NOMO-1 treated with DMSO at 0.1 percent for 48 hours (cell line): ENCODE measurements at regions not wholly inside any gene's neighbourhood (a gene's known extent, or its start where the extent isn't known, plus 50 kb on each side); places are given as distances from the start of the nearest gene placed in this dataset.

Source experiments
- DNase-seq: peaks from one replicate; lab custom pipeline; 2025; ENCODE audit not compliant: unreplicated experiment; lab: John Stamatoyannopoulos, UW

GRCh38 chr10:108801220-108801619 is 1122.1 kb downstream of the XPNPEP1 start:
- no peak for DNase-seq

- DNase-seq, result no peak
Measured at GRCh38 chr10:108797573-108797972, 1125.7 kb downstream of the XPNPEP1 start.

DNA sequence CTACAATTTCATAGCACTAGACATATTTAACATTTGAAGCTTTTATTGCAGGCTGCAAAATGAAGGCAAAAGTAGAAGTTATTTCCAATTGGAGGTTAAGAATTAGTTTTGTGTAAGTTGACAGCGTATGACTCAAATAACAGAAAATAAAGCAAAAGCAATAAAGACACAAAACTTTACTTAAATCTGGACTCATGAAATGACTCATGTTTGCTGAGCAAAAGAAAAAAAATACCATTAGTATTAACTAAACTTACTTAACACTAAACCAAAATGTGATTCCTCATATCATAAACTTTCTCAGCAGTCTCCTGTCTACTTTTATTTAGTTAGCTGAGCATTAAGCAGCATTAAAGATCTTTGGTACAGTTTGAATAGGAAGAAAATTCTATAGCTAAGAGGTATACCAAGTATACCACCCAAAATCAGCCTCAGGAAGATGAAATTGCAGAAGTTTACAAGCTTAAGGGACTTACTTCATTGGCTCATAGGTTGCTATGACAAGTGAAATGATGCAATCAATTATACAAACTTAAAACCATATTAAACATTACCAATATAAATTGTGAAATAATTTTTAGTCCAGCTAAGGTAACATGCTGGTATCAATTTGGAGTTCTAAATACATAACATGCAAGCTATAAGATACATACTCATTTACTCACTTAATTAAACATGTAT is 1131.4 kb downstream of the XPNPEP1 start:
- DNase-seq, result no peak

DNA sequence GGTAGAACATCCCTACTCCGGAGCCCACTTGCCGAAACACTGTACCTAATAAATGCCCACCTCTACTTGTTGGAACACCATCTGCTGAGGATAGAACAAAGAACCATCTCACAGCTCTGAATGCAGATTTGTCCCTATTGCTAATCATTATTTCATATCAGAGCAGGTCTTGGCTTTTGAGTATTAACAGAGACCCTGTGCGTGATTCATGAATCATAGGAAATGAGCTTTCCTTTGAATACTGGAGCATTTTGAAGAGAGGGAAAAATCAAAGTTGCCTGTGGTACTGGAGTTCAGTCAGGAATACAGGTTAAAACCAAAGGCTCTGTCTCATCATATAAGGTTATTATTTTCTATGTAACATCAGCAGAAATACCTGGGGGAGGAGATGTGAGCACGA is 1132.3 kb downstream of the XPNPEP1 start:
- DNase-seq, result no peak

- DNase-seq, result no peak
Measured at GRCh38 chr10:108789919-108790318, 1133.4 kb downstream of the XPNPEP1 start.

DNA sequence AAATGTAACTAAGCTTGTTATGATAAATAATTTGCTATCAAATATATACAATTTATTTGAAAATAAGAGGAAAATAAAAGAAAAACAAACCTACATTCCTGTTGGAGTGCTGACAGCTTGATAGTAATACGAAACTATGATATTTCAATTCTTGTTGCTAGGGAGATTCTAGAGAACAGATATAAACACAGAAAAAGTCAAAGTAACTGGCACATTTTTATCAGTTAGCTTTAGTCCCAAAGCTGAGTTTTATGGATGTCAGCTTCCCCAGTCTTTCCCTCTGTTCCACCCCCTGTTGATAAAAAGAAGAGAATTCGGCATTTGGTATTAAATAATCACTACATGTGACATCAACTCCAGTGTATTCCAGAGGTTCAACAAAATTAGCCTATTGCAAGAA is 1134.0 kb downstream of the XPNPEP1 start:
- DNase-seq, result no peak

GRCh38 chr10:108788891-108789290 is 1134.4 kb downstream of the XPNPEP1 start:
- DNase-seq, result no peak

GRCh38 chr10:108787932-108788331 is 1135.4 kb downstream of the XPNPEP1 start:
- DNase-seq, result no peak

DNA sequence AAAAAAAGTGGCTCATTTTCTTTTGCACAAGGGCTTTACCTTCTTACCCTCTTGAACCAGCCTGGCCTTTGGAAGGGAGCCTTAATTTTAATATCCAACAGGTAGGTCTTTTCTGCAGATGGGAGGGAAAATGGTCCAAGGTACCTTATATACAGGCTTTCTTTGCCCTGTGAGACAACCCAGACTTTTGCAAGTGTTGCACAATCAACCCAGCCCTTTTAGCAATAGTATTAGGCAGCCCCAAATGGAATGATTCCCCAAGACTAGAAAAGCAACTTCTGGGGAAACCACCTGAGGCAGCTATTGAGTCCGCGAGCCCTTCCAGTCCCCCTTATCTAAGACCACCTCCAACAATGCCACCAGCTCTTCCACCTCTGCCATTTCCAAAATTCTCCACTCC is 1138.3 kb downstream of the XPNPEP1 start:
- DNase-seq, result no peak

GRCh38 chr10:108784534-108784933 is 1138.8 kb downstream of the XPNPEP1 start:
- DNase-seq, result no peak

GRCh38 chr10:108783897-108784296 is 1139.4 kb downstream of the XPNPEP1 start:
- peak; percentile 0 for DNase-seq

DNA sequence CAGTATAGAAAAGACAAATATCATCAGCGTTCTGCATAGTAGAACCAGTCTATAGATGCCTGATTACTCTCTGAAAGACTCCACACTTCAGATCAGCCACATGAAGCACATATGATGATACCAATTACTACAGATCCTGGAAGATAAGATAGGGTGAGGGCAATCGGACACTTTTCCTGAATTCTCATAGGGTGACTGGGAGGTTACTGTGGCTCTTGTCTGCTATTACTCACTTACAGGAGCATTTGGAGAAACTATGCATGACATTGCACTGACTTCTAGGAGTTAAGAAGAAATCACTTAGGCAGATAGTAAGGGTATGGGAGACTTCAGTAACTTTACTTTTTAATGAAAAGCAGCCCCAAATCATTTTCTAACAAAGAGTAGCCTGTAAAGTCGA is 1140.9 kb downstream of the XPNPEP1 start:
- no peak for DNase-seq

DNA sequence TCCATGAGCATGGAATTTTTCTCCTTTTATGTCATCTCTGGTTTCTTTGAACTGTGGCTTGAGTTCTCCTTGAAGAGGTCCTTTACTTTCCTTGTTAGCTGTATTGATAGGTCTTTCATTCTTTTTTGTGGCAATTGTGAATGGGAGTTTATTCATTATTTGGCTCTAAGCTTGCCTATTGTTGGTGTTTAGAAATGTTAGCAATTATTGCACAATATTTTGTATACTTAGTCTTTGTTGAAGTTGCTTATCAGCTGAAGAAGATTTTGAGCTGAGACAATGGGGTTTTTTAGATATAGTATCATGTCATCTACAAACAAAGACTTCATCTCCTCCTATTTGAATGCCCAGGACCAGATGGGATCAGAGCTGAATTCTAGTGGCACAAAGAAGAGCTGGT is 1143.8 kb downstream of the XPNPEP1 start:
- no peak for DNase-seq

DNA sequence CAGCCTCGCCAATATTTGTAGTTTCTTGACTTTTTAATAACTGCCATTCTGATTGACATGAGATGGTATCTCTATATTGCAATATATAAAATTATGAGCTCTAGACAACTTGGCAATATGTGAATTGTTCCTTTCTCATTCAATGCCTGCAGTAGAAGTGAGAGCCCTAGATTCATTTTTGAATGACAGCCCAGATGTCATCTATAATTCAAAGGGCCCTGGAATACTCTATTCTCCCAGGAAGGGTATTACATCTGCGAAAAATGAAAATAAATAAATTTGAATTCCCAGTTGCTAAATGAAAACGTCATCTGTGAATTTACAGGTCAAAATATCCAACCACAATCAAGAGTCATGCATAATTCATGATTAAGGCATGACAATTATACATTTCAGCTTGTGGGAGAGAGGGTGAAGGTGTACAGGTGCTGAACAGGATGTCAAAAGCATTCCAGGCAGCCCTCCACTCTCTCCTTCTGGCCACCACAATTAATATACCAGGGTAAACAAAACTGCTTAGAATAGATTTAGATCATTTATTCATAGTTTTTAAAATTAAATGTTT is 1147.3 kb downstream of the XPNPEP1 start:
- no peak for DNase-seq

- no peak for DNase-seq
Measured at GRCh38 chr10:108771106-108771505, 1152.2 kb downstream of the XPNPEP1 start.

DNA sequence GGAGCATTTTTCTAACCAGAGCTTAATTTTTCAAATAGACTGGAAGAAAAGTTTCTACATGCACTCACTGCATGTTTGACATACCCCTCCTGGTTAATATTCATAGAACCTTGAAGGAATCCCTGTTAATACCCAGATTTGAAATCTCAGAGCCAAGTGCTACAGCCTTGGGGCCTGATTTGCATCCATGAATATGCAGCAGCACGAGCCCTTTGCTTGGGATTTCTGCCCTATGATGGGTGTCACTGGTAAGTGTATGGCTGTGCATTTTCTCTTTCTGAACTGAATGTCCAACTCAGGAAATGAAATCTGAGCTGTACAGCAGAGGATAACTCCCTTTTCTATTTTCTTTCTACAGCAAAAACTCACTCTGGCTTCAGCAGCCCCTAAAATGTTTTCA is 1157.5 kb downstream of the XPNPEP1 start:
- DNase-seq, result no peak

- no peak for DNase-seq
Measured at GRCh38 chr10:108757946-108758345, 1165.4 kb downstream of the XPNPEP1 start.

GRCh38 chr10:108755646-108756045 is 1167.7 kb downstream of the XPNPEP1 start:
- DNase-seq, result no peak

DNA sequence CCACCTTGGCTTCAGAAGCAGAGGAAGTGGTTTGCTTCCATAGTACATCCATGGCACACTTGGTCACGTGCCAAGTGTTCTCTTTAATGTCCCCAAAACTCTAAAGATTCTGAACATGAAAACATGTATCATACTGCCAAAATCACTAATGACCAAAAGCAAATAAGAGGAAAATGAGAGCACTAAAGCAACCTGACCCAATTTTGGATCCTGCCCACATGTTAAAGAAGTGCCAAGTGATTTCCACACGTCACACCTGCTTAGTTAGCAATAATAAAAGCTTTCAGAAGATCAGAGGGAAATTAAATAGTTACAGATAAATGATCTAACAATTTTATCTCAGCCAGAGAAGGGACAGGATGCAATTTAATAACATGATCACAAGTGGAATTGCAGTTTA is 1170.0 kb downstream of the XPNPEP1 start:
- no peak for DNase-seq

- DNase-seq, result no peak
Measured at GRCh38 chr10:108749042-108749441, 1174.3 kb downstream of the XPNPEP1 start.

DNA sequence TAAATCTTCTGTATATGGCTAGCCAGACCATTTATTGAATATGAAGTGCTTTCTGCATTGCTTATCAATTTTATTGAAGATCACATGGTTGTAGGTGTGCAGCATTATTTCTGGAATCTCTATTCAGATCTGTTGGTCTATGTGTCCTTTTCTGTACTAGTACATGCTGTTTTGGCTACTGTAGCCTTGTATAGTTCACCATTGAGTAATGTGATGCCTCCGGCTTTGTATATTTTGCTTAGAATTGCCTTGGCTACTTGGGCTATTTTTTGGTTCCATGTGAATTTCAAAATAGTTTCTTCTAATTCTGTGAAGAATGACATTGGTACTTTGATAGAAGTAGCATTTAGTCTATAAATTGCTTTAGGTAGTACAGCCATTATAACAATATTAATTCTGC is 1187.2 kb downstream of the XPNPEP1 start:
- no peak for DNase-seq

DNA sequence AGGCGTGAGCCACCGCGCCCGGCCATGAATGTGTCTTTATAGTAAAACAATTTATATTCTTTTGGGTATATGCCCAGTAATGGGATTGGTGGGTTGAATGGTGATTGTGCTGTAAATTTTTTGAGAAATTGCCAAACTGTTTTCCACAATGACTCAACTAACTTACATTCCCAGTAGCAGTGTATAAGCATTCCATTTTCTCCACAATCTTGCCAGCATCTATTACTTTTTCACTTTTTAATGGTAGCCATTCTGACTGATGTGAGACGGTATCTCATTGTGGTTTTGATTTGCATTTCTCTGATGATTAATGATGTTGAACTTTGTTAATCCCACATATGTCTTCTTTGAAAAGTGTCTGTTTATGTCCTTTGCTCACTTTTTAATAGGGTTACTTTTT is 1187.9 kb downstream of the XPNPEP1 start:
- DNase-seq, result no peak

GRCh38 chr10:108721874-108722273 is 1201.4 kb downstream of the XPNPEP1 start:
- no peak for DNase-seq
